ENCODE measurements at regions not wholly inside any gene's neighbourhood (a gene's known extent, or its start where the extent isn't known, plus 50 kb on each side); places are given as distances from the start of the nearest gene placed in this dataset.

DNA sequence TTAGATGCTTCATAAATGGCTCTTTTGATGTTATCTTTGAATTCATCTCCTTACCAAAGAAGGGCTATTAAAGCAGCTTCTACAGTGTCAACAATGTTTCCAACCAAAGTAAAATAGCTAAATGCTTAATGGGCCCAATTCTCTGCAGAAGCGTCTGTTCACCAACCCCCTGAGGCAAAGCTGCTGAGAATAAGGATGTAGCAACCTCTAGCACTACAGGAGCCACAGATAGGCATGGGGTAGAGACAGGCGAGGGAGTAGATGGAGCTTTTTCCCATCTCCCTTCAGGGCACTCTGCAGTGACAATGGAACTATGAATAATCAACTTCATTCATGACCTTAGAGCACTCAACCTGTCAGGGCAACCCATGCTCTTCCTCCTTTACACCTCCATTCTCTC lies 134.1 kb downstream of the FZD1 start:
- no peak for TF ChIP-seq MAX (IDR thresholded peaks at IDR 0.05)
- TF ChIP-seq, protein P1, sequence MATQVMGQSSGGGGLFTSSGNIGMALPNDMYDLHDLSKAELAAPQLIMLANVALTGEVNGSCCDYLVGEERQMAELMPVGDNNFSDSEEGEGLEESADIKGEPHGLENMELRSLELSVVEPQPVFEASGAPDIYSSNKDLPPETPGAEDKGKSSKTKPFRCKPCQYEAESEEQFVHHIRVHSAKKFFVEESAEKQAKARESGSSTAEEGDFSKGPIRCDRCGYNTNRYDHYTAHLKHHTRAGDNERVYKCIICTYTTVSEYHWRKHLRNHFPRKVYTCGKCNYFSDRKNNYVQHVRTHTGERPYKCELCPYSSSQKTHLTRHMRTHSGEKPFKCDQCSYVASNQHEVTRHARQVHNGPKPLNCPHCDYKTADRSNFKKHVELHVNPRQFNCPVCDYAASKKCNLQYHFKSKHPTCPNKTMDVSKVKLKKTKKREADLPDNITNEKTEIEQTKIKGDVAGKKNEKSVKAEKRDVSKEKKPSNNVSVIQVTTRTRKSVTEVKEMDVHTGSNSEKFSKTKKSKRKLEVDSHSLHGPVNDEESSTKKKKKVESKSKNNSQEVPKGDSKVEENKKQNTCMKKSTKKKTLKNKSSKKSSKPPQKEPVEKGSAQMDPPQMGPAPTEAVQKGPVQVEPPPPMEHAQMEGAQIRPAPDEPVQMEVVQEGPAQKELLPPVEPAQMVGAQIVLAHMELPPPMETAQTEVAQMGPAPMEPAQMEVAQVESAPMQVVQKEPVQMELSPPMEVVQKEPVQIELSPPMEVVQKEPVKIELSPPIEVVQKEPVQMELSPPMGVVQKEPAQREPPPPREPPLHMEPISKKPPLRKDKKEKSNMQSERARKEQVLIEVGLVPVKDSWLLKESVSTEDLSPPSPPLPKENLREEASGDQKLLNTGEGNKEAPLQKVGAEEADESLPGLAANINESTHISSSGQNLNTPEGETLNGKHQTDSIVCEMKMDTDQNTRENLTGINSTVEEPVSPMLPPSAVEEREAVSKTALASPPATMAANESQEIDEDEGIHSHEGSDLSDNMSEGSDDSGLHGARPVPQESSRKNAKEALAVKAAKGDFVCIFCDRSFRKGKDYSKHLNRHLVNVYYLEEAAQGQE (IDR thresholded peaks at IDR 0.05; ENCODE audit: low read depth): no peak
- TF ChIP-seq EP300 (IDR thresholded peaks at IDR 0.05; ENCODE audit: borderline replicate concordance): no peak
- TF ChIP-seq RAD21 (IDR thresholded peaks at IDR 0.05; ENCODE audit: low read depth): no peak
- no peak for TF ChIP-seq YY1 (IDR thresholded peaks at IDR 0.05; ENCODE audit: low read depth)
- no peak for TF ChIP-seq CREB1 (IDR thresholded peaks at IDR 0.05; ENCODE audit: low read depth)
- TF ChIP-seq FOXM1 (IDR thresholded peaks at IDR 0.05; ENCODE audit: borderline replicate concordance, low read depth): no peak
- TF ChIP-seq TCF12 (IDR thresholded peaks at IDR 0.05; ENCODE audit: low read depth): no peak
- no peak for TF ChIP-seq USF1 (IDR thresholded peaks at IDR 0.05)
- no peak for TF ChIP-seq CEBPB (IDR thresholded peaks at IDR 0.05)

Measured in Ishikawa (cell line).